ENCODE measurements at regions not wholly inside any gene's neighbourhood (a gene's known extent, or its start where the extent isn't known, plus 50 kb on each side); places are given as distances from the start of the nearest gene placed in this dataset.
"Not testable (repeated sequence)": the region's sequence is repeated elsewhere in the genome, so short reads cannot be mapped to it uniquely, and the experiment has no call there.

DNA sequence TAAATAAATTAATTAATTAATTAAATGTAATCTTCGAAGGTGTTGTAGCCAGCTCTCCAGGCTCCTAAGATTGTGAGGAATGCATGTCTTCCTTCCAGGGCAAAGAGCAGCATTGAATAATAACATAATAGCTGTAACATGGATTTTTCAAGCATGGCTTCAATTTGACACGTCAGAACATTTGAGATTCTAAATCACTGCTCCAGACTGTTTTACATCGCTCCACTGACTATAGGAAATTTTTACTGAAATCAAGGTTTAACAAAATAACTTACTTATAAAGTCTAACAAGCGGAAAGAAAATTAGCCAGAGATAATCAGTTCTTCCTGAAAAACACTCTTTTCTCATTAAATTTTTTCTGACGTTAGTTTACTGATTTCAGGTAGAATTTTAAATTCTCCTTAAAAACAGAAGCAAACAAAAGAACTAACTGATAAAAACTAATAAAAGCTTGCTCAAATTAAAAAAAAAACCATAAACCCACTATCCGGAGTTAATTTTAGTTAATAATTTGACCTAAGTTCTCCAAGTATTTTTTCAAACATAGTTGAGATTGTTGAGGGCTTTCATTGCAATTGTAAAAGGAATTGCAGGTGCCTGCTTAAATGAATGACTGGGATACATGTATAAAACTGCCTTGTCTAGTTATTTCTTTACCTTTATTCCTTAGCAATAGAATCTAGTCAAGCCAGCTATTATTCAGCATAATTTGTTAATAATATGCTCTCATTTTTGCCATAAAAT lies 51.2 kb upstream of the SGCE start:
- no peak overlapping the region for H3K4me3 ChIP-seq (replicated peaks; ENCODE audit: low read depth, low read length)
- TF ChIP-seq, protein P1, sequence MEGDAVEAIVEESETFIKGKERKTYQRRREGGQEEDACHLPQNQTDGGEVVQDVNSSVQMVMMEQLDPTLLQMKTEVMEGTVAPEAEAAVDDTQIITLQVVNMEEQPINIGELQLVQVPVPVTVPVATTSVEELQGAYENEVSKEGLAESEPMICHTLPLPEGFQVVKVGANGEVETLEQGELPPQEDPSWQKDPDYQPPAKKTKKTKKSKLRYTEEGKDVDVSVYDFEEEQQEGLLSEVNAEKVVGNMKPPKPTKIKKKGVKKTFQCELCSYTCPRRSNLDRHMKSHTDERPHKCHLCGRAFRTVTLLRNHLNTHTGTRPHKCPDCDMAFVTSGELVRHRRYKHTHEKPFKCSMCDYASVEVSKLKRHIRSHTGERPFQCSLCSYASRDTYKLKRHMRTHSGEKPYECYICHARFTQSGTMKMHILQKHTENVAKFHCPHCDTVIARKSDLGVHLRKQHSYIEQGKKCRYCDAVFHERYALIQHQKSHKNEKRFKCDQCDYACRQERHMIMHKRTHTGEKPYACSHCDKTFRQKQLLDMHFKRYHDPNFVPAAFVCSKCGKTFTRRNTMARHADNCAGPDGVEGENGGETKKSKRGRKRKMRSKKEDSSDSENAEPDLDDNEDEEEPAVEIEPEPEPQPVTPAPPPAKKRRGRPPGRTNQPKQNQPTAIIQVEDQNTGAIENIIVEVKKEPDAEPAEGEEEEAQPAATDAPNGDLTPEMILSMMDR (IDR thresholded peaks at IDR 0.05; ENCODE audit: low read length, missing control alignments), result no peak
- DNase-seq (ENCODE audit: low read depth), result no peak

DNA sequence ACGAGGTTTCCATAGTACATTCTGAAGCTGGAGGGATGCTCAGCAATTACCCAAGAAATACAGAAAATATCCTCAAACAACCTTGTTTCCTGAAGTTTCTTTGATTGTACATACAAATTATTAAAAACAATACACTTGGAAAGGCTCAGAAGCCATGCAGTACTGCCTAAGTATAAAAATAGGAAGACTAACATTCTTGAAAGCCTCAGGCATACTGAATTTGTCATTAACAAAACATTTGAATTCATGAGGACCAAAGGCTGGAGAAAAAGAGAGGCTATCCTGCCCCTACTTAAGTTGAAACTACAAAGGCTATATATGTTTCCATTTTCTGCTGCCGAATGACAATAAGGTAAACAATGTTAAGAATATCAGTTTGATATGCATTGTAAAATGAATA lies 54.3 kb upstream of the SGCE start:
- DNase-seq (ENCODE audit: low read depth), result peak; percentile 4
- TF ChIP-seq, protein P1 (IDR thresholded peaks at IDR 0.05; ENCODE audit: low read length, missing control alignments), result no peak
- no peak overlapping the region for H3K4me3 ChIP-seq (replicated peaks; ENCODE audit: low read depth, low read length)

DNA sequence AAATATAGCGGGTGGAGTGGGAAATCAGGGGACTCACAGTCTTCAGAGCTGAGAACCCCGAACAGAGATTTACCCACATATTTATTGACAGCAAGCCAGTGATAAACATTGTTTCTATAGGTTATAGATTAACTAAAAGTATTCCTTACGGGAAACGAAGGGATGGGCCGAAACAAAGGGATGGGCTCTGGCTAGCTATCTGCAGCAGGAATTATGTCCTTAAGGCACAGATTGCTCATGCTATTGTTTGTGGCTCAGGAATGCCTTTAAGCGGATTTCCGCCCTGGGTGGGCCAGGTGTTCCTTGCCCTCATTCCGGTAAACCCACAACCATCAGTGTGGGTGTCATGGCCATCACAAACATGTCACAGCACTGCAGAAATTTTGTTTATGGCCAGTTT lies 66.4 kb upstream of the SGCE start:
- DNase-seq (ENCODE audit: low read depth); H3K4me3 ChIP-seq (replicated peaks; ENCODE audit: low read depth, low read length): not testable (repeated sequence)

DNA sequence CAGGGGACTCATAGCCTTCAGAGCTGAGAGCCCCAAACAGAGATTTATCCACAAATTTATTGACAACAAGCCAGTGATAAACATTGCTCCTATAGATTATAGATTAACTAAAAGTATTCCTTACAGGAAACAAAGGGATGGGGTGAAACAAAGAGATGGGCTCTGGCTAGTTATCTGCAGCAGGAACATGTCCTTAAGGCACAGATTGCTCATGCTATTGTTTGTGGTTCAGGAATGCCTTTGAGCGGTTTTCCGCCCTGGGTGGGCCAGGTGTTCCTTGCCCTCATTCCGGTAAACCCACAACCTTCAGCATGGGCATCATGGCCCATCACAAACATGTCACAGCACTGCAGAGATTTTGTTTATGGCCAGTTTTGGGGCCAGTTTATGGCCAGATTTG lies 73.0 kb upstream of the SGCE start:
- not testable (repeated sequence) for DNase-seq (ENCODE audit: low read depth); H3K4me3 ChIP-seq (replicated peaks; ENCODE audit: low read depth, low read length)

DNA sequence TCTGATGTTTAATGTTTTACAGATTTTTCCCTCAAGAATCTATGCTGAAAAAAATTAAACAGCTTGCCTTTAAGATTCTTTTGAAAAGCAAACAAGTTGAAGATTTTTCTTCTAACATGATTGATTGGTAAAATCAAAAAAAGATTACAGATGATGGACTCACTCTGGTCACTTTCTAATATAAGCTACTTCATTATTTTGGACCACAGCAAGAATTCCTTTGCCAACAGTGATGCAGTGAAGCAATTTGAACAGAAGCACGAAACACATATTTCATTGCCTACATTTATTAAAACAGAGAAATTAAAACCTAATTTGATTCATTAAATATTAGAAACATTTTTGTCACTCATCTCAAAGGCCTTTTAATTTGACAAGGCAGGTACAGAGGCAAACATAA lies 82.1 kb upstream of the SGCE start:
- no peak for DNase-seq (ENCODE audit: low read depth)
- TF ChIP-seq, protein P1 (IDR thresholded peaks at IDR 0.05; ENCODE audit: low read length, missing control alignments), result no peak
- no peak overlapping the region for H3K4me3 ChIP-seq (replicated peaks; ENCODE audit: low read depth, low read length)

DNA sequence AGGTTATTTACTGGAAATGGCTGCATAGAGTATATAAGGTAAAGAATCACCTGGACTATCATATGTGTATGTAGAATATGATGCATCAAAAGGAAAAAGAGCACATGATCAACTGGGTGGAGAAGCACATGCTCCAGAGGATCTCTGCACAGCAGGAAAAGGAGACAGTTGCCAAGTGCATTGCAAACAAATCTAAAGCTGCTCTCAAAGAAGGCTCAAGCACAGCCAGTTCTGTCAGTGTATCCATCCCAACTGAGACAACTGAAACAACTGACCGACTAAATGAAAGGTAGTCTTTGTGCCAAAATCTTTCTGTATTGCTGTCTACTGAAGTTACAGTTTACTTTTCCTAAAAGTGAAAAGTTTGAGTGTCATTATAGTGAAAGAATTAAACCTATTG lies 83.2 kb upstream of the SGCE start:
- DNase-seq (ENCODE audit: low read depth), result no peak
- H3K4me3 ChIP-seq (replicated peaks; ENCODE audit: low read depth, low read length), result no peak overlapping the region
- TF ChIP-seq, protein P1 (IDR thresholded peaks at IDR 0.05; ENCODE audit: low read length, missing control alignments), result no peak

DNA sequence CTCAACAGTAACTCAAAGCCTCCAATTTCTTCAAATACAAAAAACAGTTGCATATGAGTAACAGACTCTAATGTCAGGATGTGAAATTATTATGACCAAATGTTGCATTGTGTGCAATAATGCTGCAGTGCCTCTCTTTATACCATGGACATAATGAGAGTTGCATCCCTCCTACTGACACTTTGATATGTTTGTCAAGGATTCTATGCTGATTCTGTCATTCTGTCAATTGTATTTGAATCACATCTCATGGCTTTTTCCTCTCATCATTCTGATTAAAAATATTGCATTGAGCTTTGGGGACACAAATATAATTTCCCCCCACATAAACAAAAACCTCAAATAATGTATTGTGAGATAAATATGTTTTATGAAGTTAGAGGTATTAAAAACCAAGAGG lies 84.6 kb upstream of the SGCE start:
- no peak overlapping the region for H3K4me3 ChIP-seq (replicated peaks; ENCODE audit: low read depth, low read length)
- no peak for DNase-seq (ENCODE audit: low read depth)
- TF ChIP-seq, protein P1 (IDR thresholded peaks at IDR 0.05; ENCODE audit: low read length, missing control alignments), result no peak

DNA sequence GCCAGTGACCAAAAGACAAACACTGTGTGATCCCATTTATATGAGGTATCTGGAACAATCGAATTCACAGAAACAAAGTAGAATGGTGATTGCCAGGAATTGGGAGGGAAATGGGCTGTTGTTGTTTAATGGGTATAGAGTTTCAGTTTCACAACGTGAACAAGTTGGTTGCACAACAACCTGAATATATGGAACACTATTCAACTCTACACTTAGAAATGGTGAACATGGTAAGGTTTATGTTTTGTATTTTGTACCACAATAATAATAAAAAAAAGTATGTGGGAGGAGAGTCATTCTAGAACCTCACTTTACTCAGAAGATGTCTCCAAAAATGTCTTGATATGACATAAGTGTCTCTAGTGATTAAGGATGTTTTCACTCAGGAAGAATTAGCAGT lies 85.2 kb upstream of the SGCE start:
- TF ChIP-seq, protein P1 (IDR thresholded peaks at IDR 0.05; ENCODE audit: low read length, missing control alignments), result no peak
- DNase-seq (ENCODE audit: low read depth), result peak; percentile 3
- no peak overlapping the region for H3K4me3 ChIP-seq (replicated peaks; ENCODE audit: low read depth, low read length)

Measured in fibroblast of pulmonary artery (primary cell).